ENCODE measurements at regions not wholly inside any gene's neighbourhood (a gene's known extent, or its start where the extent isn't known, plus 50 kb on each side); places are given as distances from the start of the nearest gene placed in this dataset.

- TF ChIP-seq, protein P1, sequence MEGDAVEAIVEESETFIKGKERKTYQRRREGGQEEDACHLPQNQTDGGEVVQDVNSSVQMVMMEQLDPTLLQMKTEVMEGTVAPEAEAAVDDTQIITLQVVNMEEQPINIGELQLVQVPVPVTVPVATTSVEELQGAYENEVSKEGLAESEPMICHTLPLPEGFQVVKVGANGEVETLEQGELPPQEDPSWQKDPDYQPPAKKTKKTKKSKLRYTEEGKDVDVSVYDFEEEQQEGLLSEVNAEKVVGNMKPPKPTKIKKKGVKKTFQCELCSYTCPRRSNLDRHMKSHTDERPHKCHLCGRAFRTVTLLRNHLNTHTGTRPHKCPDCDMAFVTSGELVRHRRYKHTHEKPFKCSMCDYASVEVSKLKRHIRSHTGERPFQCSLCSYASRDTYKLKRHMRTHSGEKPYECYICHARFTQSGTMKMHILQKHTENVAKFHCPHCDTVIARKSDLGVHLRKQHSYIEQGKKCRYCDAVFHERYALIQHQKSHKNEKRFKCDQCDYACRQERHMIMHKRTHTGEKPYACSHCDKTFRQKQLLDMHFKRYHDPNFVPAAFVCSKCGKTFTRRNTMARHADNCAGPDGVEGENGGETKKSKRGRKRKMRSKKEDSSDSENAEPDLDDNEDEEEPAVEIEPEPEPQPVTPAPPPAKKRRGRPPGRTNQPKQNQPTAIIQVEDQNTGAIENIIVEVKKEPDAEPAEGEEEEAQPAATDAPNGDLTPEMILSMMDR (IDR thresholded peaks at IDR 0.05): no peak
- TF ChIP-seq POLR2A (IDR thresholded peaks at IDR 0.05): no peak
These were observed 51.1 kb upstream of the STX16 start for GRCh38 chr20:58599966-58600365.

Data from esophagus squamous epithelium (tissue), 4 donors.